ENCODE measurements at regions not wholly inside any gene's neighbourhood (a gene's known extent, or its start where the extent isn't known, plus 50 kb on each side); places are given as distances from the start of the nearest gene placed in this dataset.
"Not testable (repeated sequence)": the region's sequence is repeated elsewhere in the genome, so short reads cannot be mapped to it uniquely, and the experiment has no call there.

GRCh38 chr7:67359900-67360299 is 363.3 kb downstream of the TYW1 start:
- no peak for DNase-seq (ENCODE audit: low read depth)

GRCh38 chr7:67361150-67361549 is 364.5 kb downstream of the TYW1 start:
- no peak for DNase-seq (ENCODE audit: low read depth)

GRCh38 chr7:67364441-67365017 is 367.9 kb downstream of the TYW1 start:
- DNase-seq (ENCODE audit: low read depth) = no peak

GRCh38 chr7:67371429-67372305 is 375.0 kb downstream of the TYW1 start:
- peak; percentile 4 for DNase-seq (ENCODE audit: low read depth)

DNA sequence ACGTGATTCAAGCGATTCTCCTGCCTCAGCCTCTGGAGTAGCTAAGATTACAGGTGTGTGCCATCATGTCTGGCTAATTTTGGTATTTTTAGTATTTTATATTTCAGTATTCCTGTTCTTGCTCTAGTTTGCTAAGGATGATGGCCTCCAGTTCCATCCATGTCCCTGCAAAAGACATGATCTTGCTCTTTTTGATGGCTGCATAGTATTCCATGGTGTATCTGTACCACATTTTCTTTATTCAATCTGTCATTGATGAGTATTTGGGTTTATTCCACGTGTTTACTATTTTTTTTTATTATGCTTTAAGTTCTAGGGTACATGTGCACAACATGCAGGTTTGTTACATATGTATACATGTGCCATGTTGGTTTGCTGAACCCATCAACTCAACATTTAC is 376.8 kb downstream of the TYW1 start:
- not testable (repeated sequence) for DNase-seq (ENCODE audit: low read depth)

- DNase-seq (ENCODE audit: low read depth) = no peak
Measured at GRCh38 chr7:67375427-67375826, 378.8 kb downstream of the TYW1 start.

- DNase-seq (ENCODE audit: low read depth) = peak; percentile 2
Measured at GRCh38 chr7:67377939-67378862, 381.6 kb downstream of the TYW1 start.

GRCh38 chr7:67380326-67380725 is 383.7 kb downstream of the TYW1 start:
- no peak for DNase-seq (ENCODE audit: low read depth)

DNA sequence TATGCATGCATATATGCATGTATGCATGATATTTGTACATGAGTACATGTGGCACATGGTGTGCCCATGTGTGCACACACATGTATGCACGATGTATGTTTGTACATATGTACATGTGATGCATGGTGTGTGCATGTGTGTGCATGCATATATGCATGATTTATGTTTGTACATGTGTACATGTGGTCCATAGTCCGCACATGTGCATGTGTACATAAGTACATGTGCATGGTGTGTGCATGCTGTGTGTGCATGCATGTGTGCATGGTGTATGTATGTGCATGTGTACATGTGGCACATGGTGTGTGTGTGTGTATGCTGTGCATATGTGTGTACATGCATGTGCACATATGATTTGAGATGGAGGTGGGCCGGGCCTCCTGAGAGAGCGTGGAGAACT is 384.2 kb downstream of the TYW1 start:
- no peak for DNase-seq (ENCODE audit: low read depth)

DNA sequence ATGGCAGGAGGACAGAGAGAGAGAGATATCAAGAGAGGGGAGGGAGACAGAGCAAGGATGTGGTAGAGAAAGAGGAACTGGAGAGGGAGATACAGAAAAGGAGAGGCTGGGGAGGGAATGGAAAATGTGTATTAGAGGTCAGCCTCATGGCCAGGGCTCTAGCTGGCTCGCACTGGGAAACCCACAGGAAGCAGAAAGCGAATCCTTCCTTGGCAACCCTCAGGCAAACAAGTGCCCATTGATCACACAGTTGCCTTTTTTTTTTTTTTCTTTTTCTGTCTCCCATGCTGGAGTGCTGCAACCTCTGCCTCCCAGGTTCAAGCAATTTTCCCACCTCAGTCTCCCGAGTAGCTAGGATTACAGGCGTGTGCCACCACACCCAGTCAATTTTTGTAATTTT is 391.2 kb downstream of the TYW1 start:
- no peak for DNase-seq (ENCODE audit: low read depth)

DNA sequence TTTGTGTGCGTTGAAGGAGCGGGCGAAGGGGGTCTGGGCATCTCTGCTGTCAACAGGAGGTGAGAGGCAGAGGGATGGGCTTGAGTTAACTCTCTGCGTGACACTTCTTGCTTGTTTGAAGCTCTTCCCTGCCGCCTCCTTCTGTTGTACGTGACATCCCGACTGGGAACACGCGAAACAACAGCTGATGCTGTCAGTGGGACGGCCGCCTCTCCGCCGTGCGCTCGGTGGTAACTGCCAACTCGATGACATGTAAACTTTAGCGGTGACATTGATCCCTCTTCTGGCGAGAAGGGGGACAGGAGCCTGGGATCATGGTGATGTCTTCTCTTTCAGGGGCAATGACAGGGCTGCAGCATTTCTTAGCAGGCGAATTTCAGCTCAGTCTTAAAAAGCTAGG is 394.5 kb downstream of the TYW1 start:
- DNase-seq (ENCODE audit: low read depth) = no peak

GRCh38 chr7:67392596-67393438 is 396.2 kb downstream of the TYW1 start:
- no peak for DNase-seq (ENCODE audit: low read depth)

- no peak for DNase-seq (ENCODE audit: low read depth)
Measured at GRCh38 chr7:67393903-67394302, 397.3 kb downstream of the TYW1 start.

DNA sequence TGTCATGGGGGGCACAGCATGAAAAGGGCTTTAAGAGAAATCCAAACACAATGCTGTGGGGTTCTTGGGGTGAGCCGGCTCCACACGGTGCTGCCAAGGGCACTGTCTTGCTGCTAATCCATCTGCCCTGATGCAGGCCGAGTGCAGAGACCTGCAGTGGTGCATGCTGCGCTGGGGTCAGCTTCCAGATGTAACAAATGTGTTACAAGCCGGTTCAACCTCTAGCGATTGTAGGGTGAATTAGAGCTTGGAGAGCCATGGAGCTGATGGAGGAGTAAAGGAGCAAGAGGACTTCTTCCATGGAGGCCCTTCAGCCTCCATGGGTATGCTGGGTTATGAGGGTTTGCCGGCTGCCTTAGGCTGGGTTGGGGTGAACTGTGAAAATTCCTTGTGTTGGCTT is 402.3 kb downstream of the TYW1 start:
- no peak for DNase-seq (ENCODE audit: low read depth)

DNA sequence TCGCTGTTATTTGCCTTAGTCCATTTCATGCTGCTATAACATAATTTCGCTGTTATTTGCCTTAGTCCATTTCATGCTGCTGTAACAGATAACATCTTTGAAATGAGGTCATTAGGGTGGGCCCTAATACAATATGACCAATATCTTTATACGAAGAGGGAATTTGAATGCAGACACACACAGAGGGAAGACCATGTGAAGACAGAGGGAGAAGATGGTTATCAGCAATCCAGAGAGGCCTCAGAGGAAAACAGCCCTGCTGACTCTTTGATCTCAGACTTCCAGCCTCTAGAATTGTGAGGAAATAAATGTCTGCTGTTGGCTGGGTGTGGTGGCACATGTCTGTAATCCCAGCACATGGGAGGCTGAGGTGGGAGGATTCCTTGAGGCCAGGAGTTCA is 404.9 kb downstream of the TYW1 start:
- no peak for DNase-seq (ENCODE audit: low read depth)

- DNase-seq (ENCODE audit: low read depth) = no peak
Measured at GRCh38 chr7:67402280-67402679, 405.6 kb downstream of the TYW1 start.

- DNase-seq (ENCODE audit: low read depth) = no peak
Measured at GRCh38 chr7:67406976-67407375, 410.3 kb downstream of the TYW1 start.

- no peak for DNase-seq (ENCODE audit: low read depth)
Measured at GRCh38 chr7:67407392-67408071, 410.9 kb downstream of the TYW1 start.

DNA sequence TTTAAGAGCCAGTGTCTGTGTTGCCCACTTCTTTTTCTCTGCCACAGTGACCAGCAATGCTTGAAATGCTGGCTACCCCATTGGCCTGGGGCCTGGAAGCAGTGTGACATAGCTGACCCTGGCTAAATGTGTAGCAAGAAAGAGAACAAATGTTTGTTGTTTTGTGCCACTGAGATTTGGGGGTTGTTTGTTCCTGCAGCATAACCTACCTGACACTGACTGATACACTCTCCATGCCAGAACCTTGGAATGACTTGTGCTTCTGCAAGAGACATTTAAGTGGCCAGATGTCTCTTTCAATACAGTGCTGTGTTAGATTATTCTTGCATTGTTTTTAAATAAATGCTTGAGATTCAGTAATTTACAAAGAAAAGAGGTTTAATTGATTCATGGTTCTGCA is 411.5 kb downstream of the TYW1 start:
- no peak for DNase-seq (ENCODE audit: low read depth)

- no peak for DNase-seq (ENCODE audit: low read depth)
Measured at GRCh38 chr7:67413670-67414069, 417.0 kb downstream of the TYW1 start.

- DNase-seq (ENCODE audit: low read depth) = no peak
Measured at GRCh38 chr7:67414858-67415257, 418.2 kb downstream of the TYW1 start.
